GM19452 (cell line): ENCODE measurements at regions not wholly inside any gene's neighbourhood (a gene's known extent, or its start where the extent isn't known, plus 50 kb on each side); places are given as distances from the start of the nearest gene placed in this dataset.
"Not testable (repeated sequence)": the region's sequence is repeated elsewhere in the genome, so short reads cannot be mapped to it uniquely, and the experiment has no call there.

Source experiments
- ATAC-seq: cut with Tn5 transposase; IDR thresholded peaks from one replicate; pipeline ENCODE4 v1.9.1; 2021; ENCODE audit not compliant: unreplicated experiment

DNA sequence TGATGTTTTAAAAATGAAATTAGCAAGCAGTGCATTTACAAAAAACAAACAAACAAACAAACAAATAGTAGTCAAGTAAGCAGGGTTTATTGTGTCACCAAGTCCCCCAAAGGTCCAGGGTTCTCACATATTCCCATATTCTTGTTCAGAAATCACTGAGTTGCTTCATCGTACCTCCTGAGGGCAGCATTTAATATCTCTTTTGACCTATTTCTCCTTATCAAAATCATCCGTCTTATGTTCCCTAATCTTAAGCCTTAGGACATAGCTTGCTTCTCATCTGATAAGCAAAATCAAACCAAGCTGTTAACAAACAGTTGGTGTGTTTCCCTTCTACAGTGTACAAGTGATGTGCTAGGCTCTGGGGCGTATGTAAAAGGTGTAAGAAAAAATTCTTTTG is 109.5 kb upstream of the MAN2A1 start:
- no peak for ATAC-seq

DNA sequence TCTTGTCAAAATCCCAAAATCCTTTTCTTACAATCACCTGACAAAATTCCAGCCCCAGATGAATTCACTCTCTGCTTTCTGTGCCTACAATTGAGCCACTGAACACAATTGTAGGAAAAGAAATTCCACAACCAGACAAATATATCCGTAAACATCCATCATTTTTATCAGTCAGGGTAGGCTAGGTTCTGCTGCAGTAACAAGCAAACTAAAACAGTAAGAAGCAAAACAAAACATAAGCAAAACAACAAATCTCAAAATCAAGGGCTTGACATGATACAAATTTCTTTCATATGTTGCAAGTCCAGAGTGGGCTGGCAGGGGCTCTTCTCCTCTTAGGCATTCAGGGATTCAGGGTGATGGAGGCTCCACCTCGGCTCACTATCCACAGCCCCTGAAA is 114.2 kb upstream of the MAN2A1 start:
- ATAC-seq: no peak

DNA sequence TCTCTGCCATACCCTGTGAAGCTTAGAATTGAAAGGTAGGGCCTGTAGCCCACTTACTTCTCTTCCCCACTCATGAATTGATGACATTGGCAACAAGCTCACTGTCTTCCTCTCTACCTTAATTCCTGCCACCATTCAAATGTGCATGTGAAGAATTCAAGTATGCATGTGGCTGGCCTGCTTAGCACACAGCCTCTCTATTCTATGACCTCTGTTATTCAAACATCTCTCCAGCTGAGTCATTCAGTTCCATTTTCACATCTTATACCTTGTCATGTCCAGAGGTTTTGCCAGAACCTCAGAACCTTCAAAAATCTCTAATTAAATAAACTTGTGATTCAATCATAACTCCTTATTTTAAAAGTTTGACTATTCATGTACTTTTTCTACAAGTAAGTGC is 114.7 kb upstream of the MAN2A1 start:
- ATAC-seq: no peak

DNA sequence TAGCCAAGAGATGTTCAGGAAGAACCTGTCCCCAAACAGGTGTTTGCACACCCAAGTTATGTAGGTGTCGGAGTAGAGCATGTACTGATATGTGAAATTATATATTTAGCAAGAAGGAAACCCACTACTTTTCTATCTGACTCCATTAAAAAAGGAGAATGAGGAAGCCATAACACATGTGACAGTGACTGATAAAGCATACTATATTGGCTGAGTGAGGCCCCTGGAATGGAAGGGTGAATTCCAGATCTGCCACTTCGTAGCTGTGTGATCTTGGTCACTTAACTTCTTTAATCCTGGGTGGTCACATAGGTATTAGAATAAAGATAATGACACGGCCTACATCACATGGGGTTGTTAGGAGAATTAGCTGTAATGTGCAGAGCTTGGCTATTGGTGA is 116.0 kb upstream of the MAN2A1 start:
- ATAC-seq: no peak

DNA sequence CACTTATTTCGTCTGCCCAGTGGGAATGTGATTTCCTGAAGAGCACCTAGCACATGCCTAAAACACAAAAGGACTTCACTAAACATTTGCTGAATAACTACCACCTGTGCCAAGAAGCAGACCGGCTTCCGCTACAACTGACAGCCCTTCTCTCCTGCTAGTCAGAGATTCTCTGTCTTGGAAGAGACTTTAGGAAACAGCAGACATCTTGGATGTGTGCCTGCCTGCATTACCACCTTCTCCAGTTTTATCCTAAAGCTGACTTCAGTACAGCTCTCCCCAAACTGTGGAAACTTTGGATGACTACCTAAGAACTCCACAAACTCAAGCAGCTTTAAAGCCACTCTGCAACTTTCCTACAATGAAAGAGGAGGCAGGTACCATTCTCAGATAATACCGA is 116.5 kb upstream of the MAN2A1 start:
- ATAC-seq: no peak

DNA sequence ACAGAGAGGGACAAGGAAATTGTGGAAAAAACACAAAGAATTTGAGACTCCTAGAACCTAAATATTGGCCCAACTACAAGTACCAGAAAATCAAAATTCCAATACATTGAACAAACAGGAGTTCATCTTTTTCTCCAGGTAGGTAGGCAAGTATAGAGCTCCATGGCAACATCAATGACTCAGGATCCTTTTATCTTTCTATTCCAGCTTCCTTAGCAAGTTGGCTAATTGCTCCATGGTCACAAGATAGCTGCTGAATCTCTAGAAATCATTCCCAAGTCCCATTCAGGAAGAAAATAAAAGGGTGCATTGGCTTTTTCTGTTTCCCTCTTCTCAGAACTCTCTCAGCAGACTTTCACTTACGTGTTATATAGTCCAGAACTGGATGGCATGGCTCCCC is 117.9 kb upstream of the MAN2A1 start:
- ATAC-seq: no peak

DNA sequence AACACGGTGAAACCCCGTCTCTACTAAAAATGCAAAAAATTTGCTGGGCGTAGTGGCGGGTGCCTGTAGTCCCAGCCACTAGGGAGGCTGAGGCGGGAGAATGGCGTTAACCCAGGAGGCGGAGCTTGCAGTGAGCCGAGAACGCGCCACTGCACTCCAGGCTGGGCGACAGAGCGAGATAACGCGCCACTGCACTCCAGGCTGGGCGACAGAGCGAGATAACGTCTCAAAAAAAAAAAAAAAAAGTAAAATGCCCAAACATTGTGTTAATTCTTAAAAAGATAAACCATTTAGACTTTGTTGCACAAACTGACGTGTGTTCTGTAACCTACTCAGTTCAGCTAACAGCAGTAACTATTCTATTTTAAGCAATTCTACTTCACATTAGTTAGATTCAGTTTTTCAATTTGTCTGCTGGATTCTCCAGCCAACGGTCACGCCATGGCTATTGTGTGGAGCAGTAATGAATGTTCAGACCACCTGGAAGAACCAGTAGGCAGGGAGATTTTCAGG is 119.3 kb upstream of the MAN2A1 start:
- no peak for ATAC-seq

DNA sequence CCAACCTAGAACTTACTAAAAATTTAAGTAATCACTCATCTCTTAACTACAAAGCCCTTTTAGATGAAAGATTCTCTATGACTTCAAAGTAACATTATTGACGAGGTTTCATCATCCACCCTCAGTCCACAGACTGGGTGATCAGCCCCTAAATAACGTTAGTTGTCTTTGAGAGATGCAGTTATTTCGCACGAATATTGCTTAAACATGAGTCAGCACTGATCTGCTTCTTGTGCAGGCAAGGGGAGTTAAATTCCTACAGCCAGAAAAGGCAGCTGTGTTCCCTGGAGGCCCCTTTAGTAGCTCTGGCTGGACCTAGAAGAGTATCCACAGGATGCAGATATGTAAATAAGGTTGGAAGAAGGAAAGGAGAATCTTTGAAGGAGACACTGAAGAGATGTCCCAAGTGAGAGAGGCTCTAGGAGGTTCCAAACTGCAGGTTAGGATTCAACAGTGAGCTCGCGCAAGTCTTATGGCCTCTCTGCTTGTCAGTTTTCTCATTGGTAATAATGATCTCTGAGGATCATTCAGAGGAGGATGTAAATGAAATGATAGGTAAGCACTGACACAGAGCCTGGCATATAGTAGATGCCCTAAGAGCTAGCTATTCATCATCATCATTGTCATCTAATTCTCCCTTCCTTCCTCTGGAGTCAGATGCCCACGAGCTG is 122.2 kb upstream of the MAN2A1 start:
- ATAC-seq: no peak

DNA sequence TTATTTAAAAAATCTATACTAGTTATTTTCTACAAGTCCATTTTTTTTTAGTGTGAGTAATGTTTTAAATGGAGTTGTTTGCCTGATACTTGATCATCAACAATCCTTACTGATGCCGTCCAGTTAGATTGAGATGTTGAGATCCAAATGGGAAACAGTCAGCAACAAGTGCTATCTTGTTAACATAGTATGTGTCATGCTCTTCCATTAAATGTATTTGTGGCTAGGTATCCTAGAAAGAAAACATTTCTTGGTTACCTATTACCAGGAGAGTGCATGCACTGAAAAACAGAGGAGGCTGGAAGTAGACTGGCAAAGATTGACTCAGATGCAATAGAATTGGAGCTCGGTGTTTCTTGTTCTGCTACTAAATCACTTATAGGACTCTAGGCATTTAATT is 123.4 kb upstream of the MAN2A1 start:
- ATAC-seq: no peak

DNA sequence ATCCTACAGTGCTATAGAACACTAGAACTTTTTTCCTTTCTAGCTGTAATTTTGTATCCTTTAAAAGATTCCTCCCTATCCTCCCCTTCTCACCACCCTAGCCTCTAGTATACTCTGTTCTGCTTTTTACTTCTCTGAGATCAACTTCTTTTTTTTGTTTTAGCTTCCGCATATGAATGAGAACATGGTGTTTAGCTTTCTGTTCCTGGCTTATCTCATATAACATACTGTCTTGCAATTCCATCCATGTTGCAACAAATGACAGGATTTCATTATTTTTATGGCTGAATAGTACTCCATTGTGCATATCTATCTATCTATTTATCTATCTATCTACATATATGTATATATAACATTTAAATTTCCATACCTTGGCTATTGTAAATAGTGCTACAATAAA is 126.0 kb upstream of the MAN2A1 start:
- ATAC-seq: no peak

DNA sequence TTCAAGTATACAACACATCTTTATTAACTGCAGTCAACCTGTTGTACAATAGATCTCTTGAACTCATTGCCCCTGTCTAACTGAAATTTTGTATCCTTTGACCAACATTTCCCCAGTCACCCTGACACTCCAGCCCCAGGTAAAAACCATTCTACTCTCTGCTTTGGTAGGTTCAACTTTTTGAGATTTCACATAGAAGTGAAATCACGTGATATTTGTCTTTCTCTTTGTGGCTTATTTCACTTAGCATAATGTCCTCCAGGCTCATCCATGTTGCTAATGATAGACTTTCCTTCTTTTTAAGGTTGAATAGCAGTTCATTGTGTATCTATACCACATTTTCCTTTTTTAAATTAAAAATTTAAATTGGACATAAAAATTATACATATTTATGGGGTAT is 126.5 kb upstream of the MAN2A1 start:
- ATAC-seq: no peak

DNA sequence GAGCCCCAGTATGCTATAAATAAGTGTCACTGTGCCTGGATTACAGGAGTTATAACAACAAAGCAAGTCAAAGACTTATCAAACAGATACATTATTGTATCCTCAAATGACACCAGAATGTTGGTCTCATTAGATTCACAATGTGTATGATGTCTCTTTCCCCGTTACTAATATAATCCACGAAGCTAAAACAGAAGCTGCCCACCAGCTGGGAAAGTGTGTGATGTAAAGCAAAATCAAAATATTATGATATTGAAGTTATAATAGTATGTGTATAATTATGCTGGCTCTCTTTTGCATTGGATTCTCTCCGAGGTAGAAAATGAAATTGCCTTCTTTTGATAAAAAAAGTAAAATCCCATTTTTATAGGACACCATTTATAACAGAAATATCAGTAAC is 127.3 kb upstream of the MAN2A1 start:
- no peak for ATAC-seq

DNA sequence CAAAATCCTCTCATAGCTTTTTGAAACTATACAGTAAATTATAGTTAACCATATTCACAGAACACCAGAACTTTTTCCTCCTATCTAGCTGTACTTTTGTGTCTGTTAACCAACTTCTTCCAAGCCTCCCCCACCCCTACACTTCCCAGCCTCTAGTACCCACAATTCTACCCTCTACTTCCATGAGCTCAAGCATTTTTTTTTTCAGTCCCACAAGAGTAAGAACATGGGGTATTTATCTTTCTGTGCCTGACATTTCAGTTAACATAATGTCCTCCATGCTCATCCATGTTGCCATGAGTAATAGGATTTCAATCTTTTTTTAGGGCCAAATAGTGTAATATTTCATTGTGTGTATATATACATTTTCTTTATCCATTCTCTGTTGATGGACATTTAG is 128.3 kb upstream of the MAN2A1 start:
- no peak for ATAC-seq

DNA sequence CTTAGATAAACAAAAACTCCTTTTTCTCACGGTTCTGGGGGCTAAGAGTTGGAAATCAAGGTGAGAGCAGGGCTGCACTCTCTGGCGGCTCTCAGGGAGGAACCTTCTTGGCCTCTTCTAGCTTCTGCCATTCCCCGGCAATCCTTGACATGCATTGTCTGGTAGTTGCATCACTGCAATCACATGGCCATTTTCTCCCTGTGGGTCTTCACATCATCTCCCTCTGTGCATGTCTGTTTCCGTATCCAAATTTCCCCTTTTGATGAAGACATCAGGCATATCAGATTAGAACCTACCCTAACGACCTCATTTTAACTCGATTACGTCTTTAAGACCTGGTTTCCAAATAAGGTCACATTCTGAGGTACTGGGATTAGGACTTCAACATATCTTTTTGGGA is 129.2 kb upstream of the MAN2A1 start:
- ATAC-seq: no peak

DNA sequence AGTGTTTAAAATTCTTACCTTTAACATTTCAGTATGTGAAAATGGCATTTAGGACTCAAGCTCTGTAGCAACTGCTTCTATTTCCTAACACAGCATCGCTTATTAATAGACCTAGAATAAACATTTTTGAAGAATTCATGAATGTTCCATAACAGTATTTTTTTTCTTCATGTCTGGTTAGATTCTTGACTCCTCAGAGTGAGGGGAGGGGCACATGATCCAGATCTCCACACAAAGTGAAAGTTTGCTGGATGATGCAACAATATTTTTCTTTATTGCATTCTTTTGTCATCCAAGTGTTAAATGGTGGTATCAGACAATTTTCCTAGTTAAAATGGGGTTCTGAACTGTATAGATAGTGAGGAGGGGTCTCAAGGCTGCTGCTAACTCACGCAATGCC is 130.8 kb upstream of the MAN2A1 start:
- ATAC-seq: no peak

DNA sequence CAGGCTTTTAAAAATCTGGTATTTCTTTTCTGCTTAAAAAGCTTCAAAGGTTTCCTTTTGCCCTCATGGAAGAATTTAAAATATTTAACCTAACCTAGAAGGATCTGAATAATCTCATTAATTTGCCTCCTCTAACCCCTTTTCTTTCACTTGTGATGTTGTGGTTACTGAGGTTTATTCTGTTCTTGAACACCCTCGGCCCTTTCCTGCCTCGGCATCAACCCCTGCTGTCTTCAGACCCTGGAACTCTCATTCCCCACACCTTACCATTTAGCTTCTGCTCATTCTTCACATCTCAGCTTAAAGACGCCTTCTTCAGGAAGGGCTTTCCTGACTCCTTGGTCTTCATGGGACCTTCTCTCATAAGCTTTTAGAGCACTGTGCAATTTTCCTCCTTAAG is 131.4 kb upstream of the MAN2A1 start:
- ATAC-seq: no peak

DNA sequence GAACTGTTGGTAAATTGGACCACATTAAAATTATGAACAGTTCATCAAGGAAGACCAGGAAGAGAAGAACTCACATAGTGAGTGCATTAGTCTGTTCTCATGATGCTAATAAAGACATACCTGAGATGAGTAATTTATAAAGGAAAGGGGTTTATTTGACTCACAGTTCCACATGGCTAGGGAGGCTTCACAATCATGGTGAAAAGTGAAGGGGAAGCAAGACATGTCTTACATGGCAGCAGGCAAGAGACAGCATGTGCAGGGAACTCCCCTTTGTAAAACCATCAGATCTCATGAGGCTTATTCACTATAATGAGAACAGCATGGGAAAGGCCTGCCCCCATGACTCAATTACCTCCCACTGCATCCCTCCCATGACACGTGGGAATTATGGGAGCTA is 135.9 kb upstream of the MAN2A1 start:
- ATAC-seq: no peak

DNA sequence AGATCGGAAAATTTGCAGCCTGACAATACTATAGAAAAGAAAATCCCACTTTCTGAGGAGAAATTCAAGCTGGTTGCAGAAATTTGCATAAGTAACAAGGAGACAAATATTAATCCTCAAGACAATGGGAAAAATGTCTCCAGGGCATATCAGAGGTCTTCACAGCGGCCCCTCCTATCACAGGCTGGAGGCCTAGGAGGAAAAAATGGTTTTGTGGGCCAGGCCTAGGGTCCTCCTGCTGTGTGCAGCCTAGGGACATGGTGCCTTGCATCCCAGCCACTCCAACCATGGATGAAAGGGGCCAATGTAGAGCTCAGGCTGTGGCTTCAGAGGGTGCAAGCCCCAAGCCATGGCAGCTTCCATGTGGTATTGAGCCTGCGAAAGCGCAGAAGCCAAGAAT is 138.5 kb upstream of the MAN2A1 start:
- ATAC-seq: not testable (repeated sequence)

DNA sequence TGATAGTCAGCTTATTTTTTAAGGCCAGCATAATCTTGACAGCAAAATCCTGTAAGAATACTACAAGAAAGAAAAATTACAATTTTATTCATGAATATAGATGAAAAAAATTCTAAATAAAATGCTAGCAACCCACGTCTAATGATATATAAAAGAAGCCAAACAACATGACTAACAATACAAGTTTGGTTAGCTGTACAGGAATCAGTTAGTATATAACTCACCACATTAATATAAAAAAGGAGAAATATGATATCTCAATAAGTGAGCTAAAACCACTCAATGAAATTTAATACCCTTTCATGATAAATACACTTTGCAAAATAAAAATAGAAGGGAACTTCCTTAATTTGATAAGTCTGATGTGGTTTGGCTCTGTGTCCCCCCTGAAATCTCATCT is 139.7 kb upstream of the MAN2A1 start:
- no peak for ATAC-seq

DNA sequence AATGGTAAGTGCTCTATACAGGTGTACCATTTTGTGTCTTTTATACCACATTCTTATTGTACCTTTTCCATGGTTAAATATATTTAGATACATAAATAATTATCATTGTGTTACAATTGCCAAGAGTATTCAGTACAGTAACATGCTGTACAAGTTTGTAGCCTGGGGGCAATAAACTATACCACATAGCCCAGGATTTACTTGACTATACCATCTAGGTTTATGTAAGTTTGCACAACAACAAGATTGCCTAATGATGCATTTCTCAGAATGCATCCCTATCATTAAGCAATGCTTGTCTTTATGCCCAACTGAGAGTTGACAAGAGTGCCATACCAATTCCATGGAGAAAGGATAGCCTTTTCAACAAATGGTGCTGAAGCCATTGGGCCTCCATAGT is 136.7 kb upstream of the PJA2 start:
- ATAC-seq: no peak

DNA sequence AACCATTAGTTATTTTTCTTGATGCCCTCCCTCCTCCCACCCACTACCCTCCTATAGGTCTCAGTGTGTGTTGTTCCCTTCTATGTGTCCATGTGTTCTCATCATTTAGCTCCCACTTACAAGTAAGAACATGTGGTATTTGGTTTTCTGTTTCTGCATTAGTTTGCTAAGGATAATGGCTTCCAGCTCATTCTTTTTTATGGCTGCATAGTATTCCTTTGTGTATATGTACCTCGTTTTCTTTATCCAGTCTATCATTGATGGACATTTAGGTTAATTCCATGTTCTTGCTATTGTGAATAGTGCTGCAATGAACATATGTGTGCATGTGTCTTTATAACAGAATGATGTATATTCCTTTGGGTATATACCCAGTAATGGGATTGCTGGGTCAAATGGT is 135.1 kb upstream of the PJA2 start:
- not testable (repeated sequence) for ATAC-seq

DNA sequence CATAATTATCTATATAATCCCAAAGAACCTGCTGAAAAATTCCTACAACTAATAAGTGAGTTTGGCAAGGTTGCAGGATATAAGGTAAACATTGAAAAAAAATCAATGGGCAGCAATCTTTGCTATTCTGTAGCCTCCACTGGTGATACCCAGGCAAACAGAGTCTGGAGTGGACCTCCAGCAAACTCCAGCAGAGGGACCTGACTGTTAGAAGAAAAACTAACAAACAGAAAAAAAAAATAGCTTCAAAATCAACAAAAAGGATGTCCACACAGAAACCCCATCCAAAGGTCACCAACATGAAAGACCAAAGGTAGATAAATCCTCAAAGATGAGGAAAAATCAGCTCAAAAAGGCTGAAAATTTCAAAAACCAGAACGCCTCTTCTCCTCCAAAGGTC is 128.9 kb upstream of the PJA2 start:
- ATAC-seq: not testable (repeated sequence)

DNA sequence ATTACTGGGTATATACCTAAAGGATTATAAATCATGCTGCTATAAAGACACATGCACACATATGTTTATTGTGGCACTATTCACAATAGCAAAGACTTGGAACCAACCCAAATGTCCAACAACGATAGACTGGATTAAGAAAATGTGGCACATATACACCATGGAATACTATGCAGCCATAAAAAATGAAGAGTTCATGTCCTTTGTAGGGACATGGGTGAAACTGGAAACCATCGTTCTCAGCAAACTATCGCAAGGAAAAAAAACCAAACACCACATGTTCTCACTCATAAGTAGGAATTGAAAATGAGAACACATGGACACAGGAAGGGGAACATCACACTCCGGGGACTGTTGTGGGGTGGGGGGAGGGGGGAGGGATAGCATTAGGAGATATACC is 125.3 kb upstream of the PJA2 start:
- not testable (repeated sequence) for ATAC-seq
